ENCODE measurements at regions not wholly inside any gene's neighbourhood (a gene's known extent, or its start where the extent isn't known, plus 50 kb on each side); places are given as distances from the start of the nearest gene placed in this dataset.

DNA sequence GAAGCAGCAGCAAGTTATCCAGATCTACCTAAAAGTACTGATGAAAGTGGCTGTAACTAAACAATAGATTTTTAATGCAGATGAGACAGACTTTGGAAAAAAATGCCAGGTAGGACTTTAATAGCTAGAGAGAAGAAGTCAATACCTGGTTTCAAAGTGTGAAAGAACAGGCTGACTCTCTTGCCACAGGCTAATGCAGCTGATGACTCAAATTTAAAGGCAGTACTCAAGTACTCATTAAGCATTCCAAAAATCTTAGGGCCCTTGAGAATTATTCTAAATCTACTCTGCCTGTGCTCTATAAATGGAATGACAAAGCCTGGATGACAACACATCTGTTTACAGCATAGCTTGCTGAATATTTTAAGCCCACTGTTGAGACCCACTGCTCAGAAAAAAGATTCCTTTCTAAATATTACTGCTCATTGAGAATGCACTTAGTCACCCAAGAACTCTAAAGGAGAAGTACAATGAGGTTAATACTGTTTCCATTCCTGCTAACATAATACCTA is 68.6 kb upstream of the SYT1 start:
- TF ChIP-seq POLR2A (IDR thresholded peaks at IDR 0.05) (no peak), CTCF (IDR thresholded peaks at IDR 0.05) (no peak)
- Histone ChIP-seq H3K4me3 (no peak overlapping the region), H3K27ac (no peak overlapping the region), H3K4me1 (no peaks in the 10 kb centered on the region), H3K9me3 (peaks cover 0 to 5% of the 10 kb centered on the region in 2 donors), H3K36me3 (no peaks in the 10 kb centered on the region), H3K27me3 (no peaks in the 10 kb centered on the region)
- no peak for DNase-seq
- intact Hi-C loops (cut with DNase I; ENCODE audit: low total_unique reads): no loop called here

- TF ChIP-seq CTCF (IDR thresholded peaks at IDR 0.05) (no peak), POLR2A (IDR thresholded peaks at IDR 0.05) (no peak)
- intact Hi-C loops (cut with DNase I; ENCODE audit: low total_unique reads): no loop called here
- DNase-seq: no peak
- H3K27ac ChIP-seq: no peak overlapping the region
- no peaks in the 10 kb centered on the region for H3K36me3 ChIP-seq
- H3K4me3 ChIP-seq: no peak overlapping the region
- peaks cover 0 to 5% of the 10 kb centered on the region in 2 donors for H3K9me3 ChIP-seq
- H3K4me1 ChIP-seq: no peaks in the 10 kb centered on the region
- H3K27me3 ChIP-seq: no peaks in the 10 kb centered on the region
Observed at GRCh38 chr12:78797196-78797931, 67.2 kb upstream of the SYT1 start.

- H3K9me3 ChIP-seq: peaks cover 0 to 5% of the 10 kb centered on the region in 2 donors
- TF ChIP-seq POLR2A (IDR thresholded peaks at IDR 0.05) (no peak), CTCF (IDR thresholded peaks at IDR 0.05) (no peak)
Observed at GRCh38 chr12:78799649-78800048, 64.9 kb upstream of the SYT1 start.

GRCh38 chr12:78802593-78802992 is 62.0 kb upstream of the SYT1 start:
- Histone ChIP-seq H3K9me3 (no peaks in the 10 kb centered on the region), H3K36me3 (no peaks in the 10 kb centered on the region), H3K27ac (no peak overlapping the region), H3K27me3 (no peaks in the 10 kb centered on the region), H3K4me3 (no peak overlapping the region), H3K4me1 (no peaks in the 10 kb centered on the region)
- DNase-seq: no peak
- intact Hi-C loops (cut with DNase I; ENCODE audit: low total_unique reads): no loop called here
- no peak for TF ChIP-seq POLR2A (IDR thresholded peaks at IDR 0.05)
- no peak for TF ChIP-seq CTCF (IDR thresholded peaks at IDR 0.05)

More at GRCh38 chr12:78799649-78800048, 64.9 kb upstream of the SYT1 start:
- no peak for DNase-seq
- Histone ChIP-seq H3K27ac (no peak overlapping the region), H3K4me1 (no peaks in the 10 kb centered on the region), H3K4me3 (no peak overlapping the region), H3K27me3 (no peaks in the 10 kb centered on the region), H3K36me3 (no peaks in the 10 kb centered on the region)
- intact Hi-C loops (cut with DNase I; ENCODE audit: low total_unique reads): no loop called here

- H3K36me3 ChIP-seq: no peaks in the 10 kb centered on the region
- no peaks in the 10 kb centered on the region for H3K27me3 ChIP-seq
- intact Hi-C loops (cut with DNase I; ENCODE audit: low total_unique reads): no loop called here
- H3K4me3 ChIP-seq: no peak overlapping the region
- H3K9me3 ChIP-seq: no peaks in the 10 kb centered on the region
- no peak for DNase-seq
- no peaks in the 10 kb centered on the region for H3K4me1 ChIP-seq
- H3K27ac ChIP-seq: no peak overlapping the region
- TF ChIP-seq POLR2A (IDR thresholded peaks at IDR 0.05) (no peak), CTCF (IDR thresholded peaks at IDR 0.05) (no peak)
Observed at GRCh38 chr12:78804262-78804661, 60.3 kb upstream of the SYT1 start.
